Activated naive CD4-positive, alpha-beta T cell treated with anti-CD3 and anti-CD28 coated beads for 36 hours (primary cell): ENCODE measurements at regions not wholly inside any gene's neighbourhood (a gene's known extent, or its start where the extent isn't known, plus 50 kb on each side); places are given as distances from the start of the nearest gene placed in this dataset.
"Not testable (repeated sequence)": the region's sequence is repeated elsewhere in the genome, so short reads cannot be mapped to it uniquely, and the experiment has no call there.

ENCODE experiments used
- CTCF ChIA-PET: fragments of 350-600 bp; sonication (Branson Sonifier 250); formaldehyde crosslinking; loops from one replicate; lab custom pipeline; 2021; ENCODE audit warnings: antibody characterized with exemption; lab: Charles Lee
- DNase-seq: peaks from one replicate; pipeline ENCODE4 v3.0.0-alpha.2; 2020
- H3K27ac Mint-ChIP-seq: one replicate; pipeline ENCODE4 v1.8.0; 2021; ENCODE audit warnings: mild to moderate bottlenecking, mixed read lengths
- H3K27me3 Mint-ChIP-seq: one replicate; pipeline ENCODE4 v1.8.0; 2021; ENCODE audit warnings: low read depth, mixed read lengths
- H3K36me3 Mint-ChIP-seq: one replicate; pipeline ENCODE4 v1.8.0; 2021; ENCODE audit warnings: low read depth, mixed read lengths
- H3K4me1 Mint-ChIP-seq: one replicate; pipeline ENCODE4 v1.8.0; 2021; ENCODE audit warnings: low read depth, mixed read lengths
- H3K4me3 Mint-ChIP-seq: one replicate; pipeline ENCODE4 v1.8.0; 2021; ENCODE audit warnings: mild to moderate bottlenecking, moderate library complexity, mixed read lengths
- H3K9me3 Mint-ChIP-seq: one replicate; pipeline ENCODE4 v1.8.0; 2021; ENCODE audit warnings: mixed read lengths
- intact Hi-C: fragments of 100-400 bp; cut with micrococcal nuclease; formaldehyde crosslinking; loops from one replicate; pipeline ENCODE4 v1.15.1; 2023

- intact Hi-C loops, result no loop called here
These were observed 232.5 kb downstream of the PARP8 start for GRCh38 chr5:50898966-50899365.

GRCh38 chr5:50900952-50901510 is 234.6 kb downstream of the PARP8 start:
- Mint-ChIP-seq H3K27me3 (peaks cover 11% of the 10 kb centered on the region), H3K4me1 (no peaks in the 10 kb centered on the region), H3K27ac (no peak overlapping the region), H3K36me3 (no peaks in the 10 kb centered on the region), H3K4me3 (no peak overlapping the region), H3K9me3 (no peaks in the 10 kb centered on the region)
- intact Hi-C loops, result no loop called here
- DNase-seq, result no peak
- CTCF ChIA-PET, result no interaction called here

More at GRCh38 chr5:50898966-50899365, 232.5 kb downstream of the PARP8 start:
- Mint-ChIP-seq H3K9me3 (no peaks in the 10 kb centered on the region), H3K27ac (no peak overlapping the region), H3K4me3 (no peak overlapping the region), H3K4me1 (no peaks in the 10 kb centered on the region), H3K27me3 (peaks cover 11% of the 10 kb centered on the region), H3K36me3 (no peaks in the 10 kb centered on the region)
- no peak for DNase-seq
- CTCF ChIA-PET, result no interaction called here

GRCh38 chr5:50903651-50904050 is 237.2 kb downstream of the PARP8 start:
- CTCF ChIA-PET, result interaction anchor here (0.6 kb wide), 1 partner anchor 1167 kb away, joined by 3 read pairs; no protein-coding TSS in a partner anchor
- H3K36me3 Mint-ChIP-seq, result no peaks in the 10 kb centered on the region
- H3K4me3 Mint-ChIP-seq, result no peak overlapping the region
- H3K4me1 Mint-ChIP-seq, result no peaks in the 10 kb centered on the region
- DNase-seq, result no peak
- no peak overlapping the region for H3K27ac Mint-ChIP-seq
- H3K9me3 Mint-ChIP-seq, result no peaks in the 10 kb centered on the region
- intact Hi-C loops, result no loop called here
- peaks cover 6% of the 10 kb centered on the region for H3K27me3 Mint-ChIP-seq

GRCh38 chr5:50905996-50906570 is 239.6 kb downstream of the PARP8 start:
- Mint-ChIP-seq H3K27ac (no peak overlapping the region), H3K36me3 (no peaks in the 10 kb centered on the region), H3K9me3 (peaks cover 2% of the 10 kb centered on the region), H3K4me1 (no peaks in the 10 kb centered on the region), H3K27me3 (no peaks in the 10 kb centered on the region), H3K4me3 (no peak overlapping the region)
- intact Hi-C loops, result no loop called here
- no peak for DNase-seq
- CTCF ChIA-PET, result no interaction called here

GRCh38 chr5:50920160-50920559 is 253.7 kb downstream of the PARP8 start:
- H3K27ac Mint-ChIP-seq, H3K27me3 Mint-ChIP-seq, CTCF ChIA-PET, intact Hi-C loops, H3K4me1 Mint-ChIP-seq, H3K4me3 Mint-ChIP-seq, H3K36me3 Mint-ChIP-seq, H3K9me3 Mint-ChIP-seq, DNase-seq: not testable (repeated sequence)

GRCh38 chr5:50921366-50922133 is 255.1 kb downstream of the PARP8 start:
- intact Hi-C loops, result no loop called here
- Mint-ChIP-seq H3K27ac (no peak overlapping the region), H3K4me3 (no peak overlapping the region), H3K4me1 (no peaks in the 10 kb centered on the region), H3K36me3 (no peaks in the 10 kb centered on the region), H3K9me3 (no peaks in the 10 kb centered on the region), H3K27me3 (peaks cover 16% of the 10 kb centered on the region)
- no peak for DNase-seq
- CTCF ChIA-PET, result no interaction called here

GRCh38 chr5:50922134-50922941 is 255.9 kb downstream of the PARP8 start:
- H3K4me3 Mint-ChIP-seq, H3K9me3 Mint-ChIP-seq, H3K4me1 Mint-ChIP-seq, H3K27ac Mint-ChIP-seq, intact Hi-C loops, H3K36me3 Mint-ChIP-seq, DNase-seq: not testable (repeated sequence)
- CTCF ChIA-PET, result interaction anchor here (0.7 kb wide), 1 partner anchor 70 kb away, joined by 3 read pairs; no protein-coding TSS in a partner anchor
- peaks cover 16% of the 10 kb centered on the region for H3K27me3 Mint-ChIP-seq

- no peak for DNase-seq
- intact Hi-C loops, result no loop called here
- CTCF ChIA-PET, result no interaction called here
- peaks cover 16% of the 10 kb centered on the region for H3K27me3 Mint-ChIP-seq
- no peak overlapping the region for H3K27ac Mint-ChIP-seq
- H3K36me3 Mint-ChIP-seq, result no peaks in the 10 kb centered on the region
- no peak overlapping the region for H3K4me3 Mint-ChIP-seq
- no peaks in the 10 kb centered on the region for H3K9me3 Mint-ChIP-seq
- no peaks in the 10 kb centered on the region for H3K4me1 Mint-ChIP-seq
These were observed 256.7 kb downstream of the PARP8 start for GRCh38 chr5:50922942-50923767.

- peaks cover 16% of the 10 kb centered on the region for H3K27me3 Mint-ChIP-seq
These were observed 257.5 kb downstream of the PARP8 start for GRCh38 chr5:50923768-50924494.

GRCh38 chr5:50927953-50928352 is 261.5 kb downstream of the PARP8 start:
- Mint-ChIP-seq H3K4me1 (no peaks in the 10 kb centered on the region), H3K27me3 (peaks cover 22% of the 10 kb centered on the region), H3K4me3 (no peak overlapping the region), H3K9me3 (no peaks in the 10 kb centered on the region), H3K36me3 (no peaks in the 10 kb centered on the region), H3K27ac (no peak overlapping the region)
- intact Hi-C loops, result no loop called here
- no peak for DNase-seq
- CTCF ChIA-PET, result interaction anchor here (0.8 kb wide), 1 partner anchor 11 kb away, joined by 3 read pairs; no protein-coding TSS in a partner anchor

More at GRCh38 chr5:50923768-50924494, 257.5 kb downstream of the PARP8 start:
- CTCF ChIA-PET, result no interaction called here
- Mint-ChIP-seq H3K9me3 (no peaks in the 10 kb centered on the region), H3K4me3 (no peak overlapping the region), H3K27ac (no peak overlapping the region), H3K4me1 (no peaks in the 10 kb centered on the region), H3K36me3 (no peaks in the 10 kb centered on the region)
- no peak for DNase-seq
- intact Hi-C loops, result no loop called here

- H3K4me1 Mint-ChIP-seq, result no peaks in the 10 kb centered on the region
- intact Hi-C loops, result no loop called here
- H3K9me3 Mint-ChIP-seq, result no peaks in the 10 kb centered on the region
- no peak overlapping the region for H3K4me3 Mint-ChIP-seq
- no peaks in the 10 kb centered on the region for H3K36me3 Mint-ChIP-seq
- H3K27ac Mint-ChIP-seq, result no peak overlapping the region
- DNase-seq, result no peak
- H3K27me3 Mint-ChIP-seq, result peaks cover 17% of the 10 kb centered on the region
- CTCF ChIA-PET, result no interaction called here
These were observed 262.7 kb downstream of the PARP8 start for GRCh38 chr5:50929174-50929573.
